OCI-LY1 (cell line): ENCODE measurements at regions not wholly inside any gene's neighbourhood (a gene's known extent, or its start where the extent isn't known, plus 50 kb on each side); places are given as distances from the start of the nearest gene placed in this dataset.

ENCODE experiments used
- H2AFZ ChIP-seq: fragments of 200-600 bp; sonication (generic), shearing (Covaris generic); 2 replicates; pipeline ENCODE4 v1.6.0; 2014; ENCODE audit warnings: antibody characterized with exemption, mild to moderate bottlenecking, low read length
- H3F3A ChIP-seq: fragments of 200-600 bp; sonication (generic), shearing (Covaris generic); 2 replicates; pipeline ENCODE4 v1.6.0; 2014; ENCODE audit warnings: mild to moderate bottlenecking, antibody characterized with exemption, low read length, moderate library complexity; ENCODE audit not compliant: insufficient read depth
- H3K27ac ChIP-seq: fragments of 200-600 bp; sonication (generic); 2 replicates; pipeline ENCODE4 v1.5.1; 2014; ENCODE audit warnings: low read length, mixed run types, mild to moderate bottlenecking, low read depth; ENCODE audit not compliant: poor library complexity, severe bottlenecking
- H3K27me3 ChIP-seq: fragments of 200-600 bp; sonication (generic); 2 replicates; pipeline ENCODE4 v1.6.0; 2014; ENCODE audit warnings: antibody characterized with exemption, mild to moderate bottlenecking, low read length, moderate library complexity; ENCODE audit not compliant: insufficient read depth
- H3K36me3 ChIP-seq: fragments of 200-600 bp; sonication (generic); 2 replicates; pipeline ENCODE4 v1.6.1; 2014; ENCODE audit warnings: mild to moderate bottlenecking, antibody characterized with exemption, low read length, moderate library complexity, mixed read lengths; ENCODE audit not compliant: insufficient read depth
- H3K4me1 ChIP-seq: fragments of 200-600 bp; sonication (generic); 2 replicates; pipeline ENCODE4 v1.5.1; 2014; ENCODE audit warnings: mild to moderate bottlenecking, low read length, moderate library complexity; ENCODE audit not compliant: insufficient read depth, severe bottlenecking
- H3K4me2 ChIP-seq: fragments of 200-600 bp; sonication (generic), shearing (Covaris generic); 2 replicates; pipeline ENCODE4 v1.6.1; 2014; ENCODE audit warnings: low read length
- H3K4me3 ChIP-seq: fragments of 200-600 bp; sonication (generic); 2 replicates; pipeline ENCODE4 v1.5.1; 2014; ENCODE audit warnings: low read length, low read depth, mild to moderate bottlenecking, mixed read lengths; ENCODE audit not compliant: poor library complexity, severe bottlenecking
- H3K79me2 ChIP-seq: fragments of 200-600 bp; shearing (Covaris generic); 2 replicates; pipeline ENCODE4 v1.6.1; 2016; ENCODE audit warnings: mixed run types, low read length, mixed read lengths; ENCODE audit not compliant: insufficient read depth
- H3K9ac ChIP-seq: fragments of 200-600 bp; sonication (generic), shearing (Covaris generic); 2 replicates; pipeline ENCODE4 v1.6.1; 2014; ENCODE audit warnings: mild to moderate bottlenecking, low read length, mixed read lengths
- H3K9me2 ChIP-seq: fragments of 200-600 bp; sonication (generic), shearing (Covaris generic); 2 replicates; pipeline ENCODE4 v1.6.1; 2014; ENCODE audit warnings: low read depth, mild to moderate bottlenecking, low read length, mixed read lengths
- H3K9me3 ChIP-seq: fragments of 200-600 bp; shearing (Covaris generic); 2 replicates; pipeline ENCODE4 v1.6.1; 2014; ENCODE audit warnings: low read length, mixed read lengths
- H4K20me1 ChIP-seq: fragments of 200-600 bp; sonication (generic), shearing (Covaris generic); 2 replicates; pipeline ENCODE4 v1.6.0; 2016; ENCODE audit warnings: mild to moderate bottlenecking, low read length; ENCODE audit not compliant: insufficient read depth
- CTCF ChIP-seq: fragments of 200-600 bp; sonication (generic), shearing (Covaris generic); IDR thresholded peaks from 2 replicates; pipeline ENCODE4 v1.5.1; 2017; ENCODE audit warnings: mild to moderate bottlenecking, antibody characterized with exemption, low read length, moderate library complexity, mixed read lengths
- EZH2 ChIP-seq: fragments of 200-600 bp; sonication (generic), shearing (Covaris generic); IDR thresholded peaks from 2 replicates; pipeline ENCODE4 v1.8.0; 2017; ENCODE audit warnings: borderline replicate concordance, mixed run types, mild to moderate bottlenecking, antibody characterized with exemption, low read length, moderate library complexity, mixed read lengths

GRCh38 chr12:114588061-114588460 lies 95.9 kb downstream of the TBX3 start:
- Histone ChIP-seq H3K9me3 (no peaks in the 10 kb centered on the region), H3K4me2 (no peak overlapping the region), H3K27ac (no peak overlapping the region), H3K4me3 (no peak overlapping the region), H4K20me1 (no peaks in the 10 kb centered on the region), H3K4me1 (no peaks in the 10 kb centered on the region), H3K9me2 (no peaks in the 10 kb centered on the region), H3F3A (no peaks in the 10 kb centered on the region), H3K36me3 (no peaks in the 10 kb centered on the region), H3K79me2 (no peaks in the 10 kb centered on the region), H3K9ac (no peak overlapping the region), H2AFZ (no peak overlapping the region), H3K27me3 (no peaks in the 10 kb centered on the region)
- TF ChIP-seq EZH2 = no peak
- no peak for TF ChIP-seq CTCF

- TF ChIP-seq CTCF = no peak
- TF ChIP-seq EZH2 = no peak
- H2AFZ ChIP-seq = no peak overlapping the region
- H3K27me3 ChIP-seq = no peaks in the 10 kb centered on the region
- H3K27ac ChIP-seq = no peak overlapping the region
- H3F3A ChIP-seq = no peaks in the 10 kb centered on the region
- H3K36me3 ChIP-seq = no peaks in the 10 kb centered on the region
- no peaks in the 10 kb centered on the region for H3K79me2 ChIP-seq
- no peaks in the 10 kb centered on the region for H3K9me2 ChIP-seq
- no peak overlapping the region for H3K4me3 ChIP-seq
- no peak overlapping the region for H3K9ac ChIP-seq
- no peak overlapping the region for H3K4me2 ChIP-seq
- H3K4me1 ChIP-seq = no peaks in the 10 kb centered on the region
- no peaks in the 10 kb centered on the region for H3K9me3 ChIP-seq
- no peaks in the 10 kb centered on the region for H4K20me1 ChIP-seq
Observed at GRCh38 chr12:114580306-114580705, 103.7 kb downstream of the TBX3 start.

- Histone ChIP-seq H3K27ac (no peak overlapping the region), H3K27me3 (no peaks in the 10 kb centered on the region), H3K9me2 (no peaks in the 10 kb centered on the region), H3K4me2 (no peak overlapping the region), H2AFZ (no peak overlapping the region), H3K9ac (no peak overlapping the region), H3F3A (no peaks in the 10 kb centered on the region), H3K79me2 (no peaks in the 10 kb centered on the region), H4K20me1 (no peaks in the 10 kb centered on the region), H3K9me3 (no peaks in the 10 kb centered on the region), H3K4me3 (no peak overlapping the region), H3K4me1 (no peaks in the 10 kb centered on the region), H3K36me3 (no peaks in the 10 kb centered on the region)
- TF ChIP-seq EZH2 (no peak), CTCF (no peak)
Observed at GRCh38 chr12:114579389-114579788, 104.6 kb downstream of the TBX3 start.
